Skeletal muscle cell (primary cell): ENCODE measurements at regions not wholly inside any gene's neighbourhood (a gene's known extent, or its start where the extent isn't known, plus 50 kb on each side); places are given as distances from the start of the nearest gene placed in this dataset.
"Not testable (repeated sequence)": the region's sequence is repeated elsewhere in the genome, so short reads cannot be mapped to it uniquely, and the experiment has no call there.

Experiments
- DNase-seq: peaks from one replicate; pipeline ENCODE4 v3.0.0-alpha.2; 2010; ENCODE audit warnings: low read depth
- H3K4me3 ChIP-seq: 2 replicates; pipeline ENCODE4 v1.5.1; 2011; ENCODE audit warnings: low read depth, mild to moderate bottlenecking, control low read depth, low read length, moderate library complexity

GRCh38 chr5:166881802-166882201 lies 1409.6 kb upstream of the WWC1 start:
- H3K4me3 ChIP-seq: no peak overlapping the region
- no peak for DNase-seq

- peak; percentile 62 for DNase-seq
- no peak overlapping the region for H3K4me3 ChIP-seq
Measured at GRCh38 chr5:166883016-166883415, 1408.4 kb upstream of the WWC1 start.

GRCh38 chr5:166898166-166898565 lies 1393.3 kb upstream of the WWC1 start:
- DNase-seq: no peak
- no peak overlapping the region for H3K4me3 ChIP-seq

GRCh38 chr5:166899343-166899742 lies 1392.1 kb upstream of the WWC1 start:
- DNase-seq: no peak
- no peak overlapping the region for H3K4me3 ChIP-seq

- DNase-seq: no peak
- no peak overlapping the region for H3K4me3 ChIP-seq
Measured at GRCh38 chr5:166904571-166904970, 1386.9 kb upstream of the WWC1 start.

GRCh38 chr5:166906991-166907713 lies 1384.3 kb upstream of the WWC1 start:
- peak; percentile 77 for DNase-seq
- H3K4me3 ChIP-seq: no peak overlapping the region

GRCh38 chr5:166909040-166909439 lies 1382.4 kb upstream of the WWC1 start:
- peak; percentile 89 for DNase-seq
- H3K4me3 ChIP-seq: no peak overlapping the region

GRCh38 chr5:166909926-166910325 lies 1381.5 kb upstream of the WWC1 start:
- H3K4me3 ChIP-seq: no peak overlapping the region
- no peak for DNase-seq

- no peak overlapping the region for H3K4me3 ChIP-seq
- DNase-seq: no peak
Measured at GRCh38 chr5:166910995-166911394, 1380.5 kb upstream of the WWC1 start.

- no peak for DNase-seq
- no peak overlapping the region for H3K4me3 ChIP-seq
Measured at GRCh38 chr5:166916021-166916420, 1375.4 kb upstream of the WWC1 start.

GRCh38 chr5:166926138-166926537 lies 1365.3 kb upstream of the WWC1 start:
- DNase-seq: no peak
- H3K4me3 ChIP-seq: no peak overlapping the region

- H3K4me3 ChIP-seq, DNase-seq: not testable (repeated sequence)
Measured at GRCh38 chr5:166926806-166927475, 1364.5 kb upstream of the WWC1 start.

GRCh38 chr5:166936351-166936750 lies 1355.1 kb upstream of the WWC1 start:
- no peak for DNase-seq
- no peak overlapping the region for H3K4me3 ChIP-seq

GRCh38 chr5:166938071-166938470 lies 1353.4 kb upstream of the WWC1 start:
- no peak overlapping the region for H3K4me3 ChIP-seq
- DNase-seq: no peak

GRCh38 chr5:166942948-166943347 lies 1348.5 kb upstream of the WWC1 start:
- H3K4me3 ChIP-seq: no peak overlapping the region
- DNase-seq: no peak

- DNase-seq: no peak
- no peak overlapping the region for H3K4me3 ChIP-seq
Measured at GRCh38 chr5:166947045-166947444, 1344.4 kb upstream of the WWC1 start.

GRCh38 chr5:166948679-166949078 lies 1342.8 kb upstream of the WWC1 start:
- no peak for DNase-seq
- H3K4me3 ChIP-seq: no peak overlapping the region

- DNase-seq: no peak
- H3K4me3 ChIP-seq: no peak overlapping the region
Measured at GRCh38 chr5:166952048-166952447, 1339.4 kb upstream of the WWC1 start.

GRCh38 chr5:166957782-166958181 lies 1333.7 kb upstream of the WWC1 start:
- no peak for DNase-seq
- no peak overlapping the region for H3K4me3 ChIP-seq

- DNase-seq: no peak
- H3K4me3 ChIP-seq: no peak overlapping the region
Measured at GRCh38 chr5:166959766-166960165, 1331.7 kb upstream of the WWC1 start.

GRCh38 chr5:166961028-166961427 lies 1330.4 kb upstream of the WWC1 start:
- no peak overlapping the region for H3K4me3 ChIP-seq
- DNase-seq: no peak
